ENCODE measurements at regions not wholly inside any gene's neighbourhood (a gene's known extent, or its start where the extent isn't known, plus 50 kb on each side); places are given as distances from the start of the nearest gene placed in this dataset.

- peaks cover 0 to 3% (median 0%) of the 10 kb centered on the region in 12 donors for H3K9me3 ChIP-seq
- 82 to 92% (median 86%) methylated on average over 2 of the region's 2 CpGs for WGBS, 4 donors
- H3K4me1 ChIP-seq: no peaks in the 10 kb centered on the region
- ATAC-seq (no peak), DNase-seq (no peak)
- H3K36me3 ChIP-seq: no peaks in the 10 kb centered on the region
- intact Hi-C loops (cut with DNase I): no loop called here
- H3K27me3 ChIP-seq: no peaks in the 10 kb centered on the region
- H3K27ac ChIP-seq: no peak overlapping the region
- H3K4me3 ChIP-seq: no peak overlapping the region
- TF ChIP-seq POLR2A (IDR thresholded peaks at IDR 0.05) (no peak), CTCF (IDR thresholded peaks at IDR 0.05) (no peak)
These were observed 377.2 kb downstream of the SUCLA2 start for GRCh38 chr13:47623862-47624261.

GRCh38 chr13:47621931-47622330 lies 379.1 kb downstream of the SUCLA2 start:
- 51 to 68% (median 57%) methylated on average over 1 of the region's 1 CpG for WGBS, 4 donors
- intact Hi-C loops (cut with DNase I): no loop called here
- Histone ChIP-seq H3K27me3 (no peaks in the 10 kb centered on the region), H3K9me3 (peaks cover 0 to 15% (median 3%) of the 10 kb centered on the region in 12 donors), H3K36me3 (no peaks in the 10 kb centered on the region), H3K27ac (no peak overlapping the region), H3K4me1 (no peaks in the 10 kb centered on the region), H3K4me3 (no peak overlapping the region)
- ATAC-seq (no peak), DNase-seq (no peak)
- TF ChIP-seq CTCF (IDR thresholded peaks at IDR 0.05) (no peak), POLR2A (IDR thresholded peaks at IDR 0.05) (no peak)

GRCh38 chr13:47611664-47612288 lies 389.3 kb downstream of the SUCLA2 start:
- no peaks in the 10 kb centered on the region for H3K36me3 ChIP-seq
- H3K4me1 ChIP-seq: no peaks in the 10 kb centered on the region
- no peaks in the 10 kb centered on the region for H3K27me3 ChIP-seq
- DNase-seq: no peak
- WGBS, 4 donors: 88 to 95% (median 91%) methylated on average over 1 of the region's 1 CpG
- no peak overlapping the region for H3K4me3 ChIP-seq
- no peak overlapping the region for H3K27ac ChIP-seq
- TF ChIP-seq CTCF (IDR thresholded peaks at IDR 0.05) (no peak), POLR2A (IDR thresholded peaks at IDR 0.05) (no peak)
- peaks cover 0 to 10% (median 0%) of the 10 kb centered on the region in 12 donors for H3K9me3 ChIP-seq
- no peak for ATAC-seq
- intact Hi-C loops (cut with DNase I): no loop called here

GRCh38 chr13:47610687-47611086 lies 390.4 kb downstream of the SUCLA2 start:
- TF ChIP-seq CTCF (IDR thresholded peaks at IDR 0.05) (no peak), POLR2A (IDR thresholded peaks at IDR 0.05) (no peak)
- no peak for ATAC-seq
- DNase-seq: no peak
- intact Hi-C loops (cut with DNase I): no loop called here
- Histone ChIP-seq H3K9me3 (peaks cover 0 to 10% (median 0%) of the 10 kb centered on the region in 12 donors), H3K27me3 (no peaks in the 10 kb centered on the region), H3K4me3 (no peak overlapping the region), H3K36me3 (no peaks in the 10 kb centered on the region), H3K27ac (no peak overlapping the region), H3K4me1 (no peaks in the 10 kb centered on the region)
- WGBS, 4 donors: 75 to 88% (median 81%) methylated on average over 3 of the region's 3 CpGs

Measured in heart left ventricle (tissue), 16 donors.